ENCODE measurements at regions not wholly inside any gene's neighbourhood (a gene's known extent, or its start where the extent isn't known, plus 50 kb on each side); places are given as distances from the start of the nearest gene placed in this dataset.
"Not testable (repeated sequence)": the region's sequence is repeated elsewhere in the genome, so short reads cannot be mapped to it uniquely, and the experiment has no call there.

DNA sequence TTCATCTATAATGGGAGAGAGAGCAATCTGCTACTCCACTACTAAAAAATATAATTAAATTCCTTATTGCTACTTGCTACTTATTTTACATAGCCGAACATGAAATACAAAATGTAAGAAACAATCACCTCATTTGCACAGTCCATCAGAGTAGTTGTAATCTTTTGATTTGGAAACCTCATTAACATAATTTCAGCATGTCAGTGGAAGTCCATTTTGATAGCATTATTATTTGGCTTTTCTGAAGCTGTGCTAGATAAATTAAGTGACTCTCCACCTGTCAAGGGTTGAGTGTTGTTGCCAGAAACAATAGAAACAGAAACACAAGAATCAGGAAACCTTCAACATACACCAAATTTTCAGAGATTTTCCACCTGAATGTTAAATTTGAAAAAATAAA is 250.0 kb downstream of the RFPL4B start:
- TF ChIP-seq, protein P1, sequence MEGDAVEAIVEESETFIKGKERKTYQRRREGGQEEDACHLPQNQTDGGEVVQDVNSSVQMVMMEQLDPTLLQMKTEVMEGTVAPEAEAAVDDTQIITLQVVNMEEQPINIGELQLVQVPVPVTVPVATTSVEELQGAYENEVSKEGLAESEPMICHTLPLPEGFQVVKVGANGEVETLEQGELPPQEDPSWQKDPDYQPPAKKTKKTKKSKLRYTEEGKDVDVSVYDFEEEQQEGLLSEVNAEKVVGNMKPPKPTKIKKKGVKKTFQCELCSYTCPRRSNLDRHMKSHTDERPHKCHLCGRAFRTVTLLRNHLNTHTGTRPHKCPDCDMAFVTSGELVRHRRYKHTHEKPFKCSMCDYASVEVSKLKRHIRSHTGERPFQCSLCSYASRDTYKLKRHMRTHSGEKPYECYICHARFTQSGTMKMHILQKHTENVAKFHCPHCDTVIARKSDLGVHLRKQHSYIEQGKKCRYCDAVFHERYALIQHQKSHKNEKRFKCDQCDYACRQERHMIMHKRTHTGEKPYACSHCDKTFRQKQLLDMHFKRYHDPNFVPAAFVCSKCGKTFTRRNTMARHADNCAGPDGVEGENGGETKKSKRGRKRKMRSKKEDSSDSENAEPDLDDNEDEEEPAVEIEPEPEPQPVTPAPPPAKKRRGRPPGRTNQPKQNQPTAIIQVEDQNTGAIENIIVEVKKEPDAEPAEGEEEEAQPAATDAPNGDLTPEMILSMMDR (IDR thresholded peaks at IDR 0.05; ENCODE audit: insufficient read depth, low read depth, low read length): no peak
- ChIA-PET CTCF (no interaction called here), POLR2A (no interaction called here)
- DNase-seq (ENCODE audit: low read depth): no peak
- no peaks in the 10 kb centered on the region for H3K27me3 ChIP-seq (ENCODE audit: control insufficient read depth, insufficient read depth, low read length)
- H3K4me3 ChIP-seq (ENCODE audit: low read depth, low read length): no peak overlapping the region
- no peaks in the 10 kb centered on the region for H3K36me3 ChIP-seq (ENCODE audit: control insufficient read depth, insufficient read depth, low read length)

DNA sequence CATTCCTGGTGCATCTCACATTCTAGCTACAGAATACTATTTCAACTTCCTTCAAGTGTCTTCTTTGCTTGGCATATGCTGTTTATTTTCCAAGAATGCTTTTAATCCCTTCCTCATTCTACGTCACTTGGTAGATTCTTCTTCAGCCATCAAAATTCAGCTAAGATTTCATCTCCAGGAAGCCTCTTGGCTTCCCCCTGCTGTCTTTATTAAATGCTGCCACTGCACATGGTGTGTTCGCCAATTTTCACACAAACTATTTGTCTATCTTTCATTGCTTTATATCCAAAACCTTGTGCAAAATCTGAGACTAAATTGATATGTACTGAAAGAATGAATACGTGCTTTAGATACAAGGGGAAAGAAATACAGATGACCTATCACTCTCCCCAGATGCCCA is 253.0 kb downstream of the RFPL4B start:
- TF ChIP-seq, protein P1 (IDR thresholded peaks at IDR 0.05; ENCODE audit: insufficient read depth, low read depth, low read length): peak; percentile 12; the same call in 1 of the 2 replicates
- ChIA-PET CTCF (interaction anchor here (0.9 kb wide), 1 partner anchor 11 kb away, joined by 3 read pairs; no protein-coding TSS in a partner anchor), POLR2A (no interaction called here)
- no peak overlapping the region for H3K4me3 ChIP-seq (ENCODE audit: low read depth, low read length)
- no peaks in the 10 kb centered on the region for H3K36me3 ChIP-seq (ENCODE audit: control insufficient read depth, insufficient read depth, low read length)
- H3K27me3 ChIP-seq (ENCODE audit: control insufficient read depth, insufficient read depth, low read length): no peaks in the 10 kb centered on the region
- no peak for DNase-seq (ENCODE audit: low read depth)

DNA sequence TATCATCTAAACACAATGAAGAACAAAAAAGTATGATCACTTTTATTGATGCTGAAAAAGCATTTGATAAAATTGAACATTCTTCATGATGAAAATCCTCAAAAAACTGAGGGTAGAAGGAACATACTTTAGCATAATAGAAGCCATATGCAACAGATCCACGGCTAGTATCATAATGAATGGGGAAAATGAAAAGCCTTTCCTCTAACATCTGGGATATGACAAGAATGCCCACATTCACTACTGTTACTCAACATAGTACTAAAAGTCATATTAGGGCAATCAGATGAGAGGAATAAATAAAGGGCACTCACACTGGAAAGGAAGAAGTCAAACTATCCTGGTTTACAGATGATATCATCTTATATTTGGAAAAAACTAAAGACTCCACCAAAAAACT is 256.6 kb downstream of the RFPL4B start:
- TF ChIP-seq, protein P1 (IDR thresholded peaks at IDR 0.05; ENCODE audit: insufficient read depth, low read depth, low read length): no peak
- POLR2A ChIA-PET: no interaction called here
- no peaks in the 10 kb centered on the region for H3K27me3 ChIP-seq (ENCODE audit: control insufficient read depth, insufficient read depth, low read length)
- CTCF ChIA-PET: no interaction called here
- DNase-seq (ENCODE audit: low read depth): peak; percentile 24
- no peaks in the 10 kb centered on the region for H3K36me3 ChIP-seq (ENCODE audit: control insufficient read depth, insufficient read depth, low read length)
- H3K4me3 ChIP-seq (ENCODE audit: low read depth, low read length): no peak overlapping the region

DNA sequence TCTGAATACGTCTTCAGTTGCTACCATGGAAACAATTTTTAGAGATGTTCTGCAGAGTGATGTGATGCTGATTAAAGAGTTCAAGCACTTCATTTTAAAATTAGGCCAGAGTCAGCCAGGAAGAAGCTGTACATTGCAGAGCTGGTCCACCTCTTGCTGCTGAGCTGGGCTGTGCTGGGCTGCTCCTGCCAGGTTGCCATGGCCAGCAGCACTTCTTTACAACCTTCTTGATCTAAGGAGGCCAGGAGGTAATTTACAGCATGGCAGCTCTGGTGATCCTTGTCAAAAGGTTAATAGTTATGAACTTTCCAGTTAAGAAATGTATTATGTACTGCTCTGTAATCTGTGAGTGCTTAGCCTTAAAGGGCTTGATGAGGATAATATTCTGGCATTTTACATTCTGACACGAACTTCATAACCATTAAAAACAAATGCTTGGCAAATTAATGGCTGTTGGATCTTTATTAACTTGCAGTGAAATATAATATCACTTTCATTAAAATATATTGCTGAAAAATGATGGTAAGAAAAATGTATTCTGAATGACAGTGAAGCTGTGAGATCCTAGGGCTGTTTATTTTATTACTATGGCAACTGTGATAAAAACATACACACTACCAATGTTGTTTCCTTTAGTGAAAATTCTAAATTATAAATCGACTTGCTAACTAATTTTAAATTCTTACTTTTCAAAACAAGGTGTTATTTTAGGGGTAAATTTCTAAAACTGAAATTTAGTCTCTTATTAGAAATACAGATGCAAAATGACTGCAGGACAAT is 259.7 kb downstream of the RFPL4B start:
- DNase-seq (ENCODE audit: low read depth): no peak
- ChIA-PET CTCF (no interaction called here), POLR2A (no interaction called here)
- H3K4me3 ChIP-seq (ENCODE audit: low read depth, low read length): no peak overlapping the region
- TF ChIP-seq, protein P1 (IDR thresholded peaks at IDR 0.05; ENCODE audit: insufficient read depth, low read depth, low read length): no peak
- no peaks in the 10 kb centered on the region for H3K27me3 ChIP-seq (ENCODE audit: control insufficient read depth, insufficient read depth, low read length)
- H3K36me3 ChIP-seq (ENCODE audit: control insufficient read depth, insufficient read depth, low read length): no peaks in the 10 kb centered on the region

DNA sequence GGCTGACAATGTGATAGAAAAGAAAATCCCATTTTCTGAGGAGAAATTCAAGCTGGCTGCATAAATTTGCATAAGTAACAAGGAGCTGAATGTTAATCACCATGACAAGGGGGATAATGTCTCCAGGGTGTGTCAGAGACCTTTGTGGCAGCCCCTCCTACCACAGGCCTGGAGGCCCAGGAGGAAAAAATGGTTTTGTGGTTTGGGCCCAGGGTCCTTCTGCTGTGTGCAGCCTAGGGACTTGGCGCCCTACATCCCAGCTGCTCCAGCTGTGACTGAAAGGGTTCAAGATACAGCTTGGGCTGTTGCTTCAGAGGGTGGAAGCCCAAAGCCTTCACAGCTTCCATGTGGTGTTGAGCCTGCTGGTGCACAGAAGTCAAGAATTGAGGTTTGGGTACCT is 261.8 kb downstream of the RFPL4B start:
- H3K27me3 ChIP-seq (ENCODE audit: control insufficient read depth, insufficient read depth, low read length); POLR2A ChIA-PET; H3K36me3 ChIP-seq (ENCODE audit: control insufficient read depth, insufficient read depth, low read length); DNase-seq (ENCODE audit: low read depth); CTCF ChIA-PET; H3K4me3 ChIP-seq (ENCODE audit: low read depth, low read length): not testable (repeated sequence)

DNA sequence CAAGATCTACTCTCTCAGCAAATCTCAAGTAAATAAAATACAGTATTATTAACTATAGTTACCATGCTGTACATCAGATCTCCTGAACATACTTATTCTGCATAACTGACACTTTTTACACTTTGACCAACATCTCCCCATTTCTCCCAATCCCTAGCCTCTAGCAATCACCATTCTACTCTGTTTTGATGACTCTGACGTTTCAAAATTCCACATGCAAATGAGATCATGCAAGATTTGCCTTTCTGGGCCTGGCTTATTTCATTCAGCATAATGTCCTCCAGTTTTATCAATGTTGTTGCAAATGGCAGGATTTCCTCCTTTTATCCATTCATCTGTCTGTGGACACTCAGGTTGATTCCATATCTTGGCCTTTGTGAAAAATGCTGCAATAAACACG is 266.3 kb downstream of the RFPL4B start:
- Histone ChIP-seq H3K36me3 (ENCODE audit: control insufficient read depth, insufficient read depth, low read length) (no peaks in the 10 kb centered on the region), H3K4me3 (ENCODE audit: low read depth, low read length) (no peak overlapping the region), H3K27me3 (ENCODE audit: control insufficient read depth, insufficient read depth, low read length) (no peaks in the 10 kb centered on the region)
- ChIA-PET CTCF (interaction anchor here (1.0 kb wide), 1 partner anchor 1282 kb away, joined by 3 read pairs; no protein-coding TSS in a partner anchor), POLR2A (no interaction called here)
- TF ChIP-seq, protein P1 (IDR thresholded peaks at IDR 0.05; ENCODE audit: insufficient read depth, low read depth, low read length): no peak
- no peak for DNase-seq (ENCODE audit: low read depth)

Data from BJ (cell line).